GM18867 (cell line): ENCODE measurements at regions not wholly inside any gene's neighbourhood (a gene's known extent, or its start where the extent isn't known, plus 50 kb on each side); places are given as distances from the start of the nearest gene placed in this dataset.
"Not testable (repeated sequence)": the region's sequence is repeated elsewhere in the genome, so short reads cannot be mapped to it uniquely, and the experiment has no call there.

Experiments
- ATAC-seq: cut with Tn5 transposase; IDR thresholded peaks from one replicate; pipeline ENCODE4 v1.9.1; 2021; ENCODE audit warnings: mild to moderate bottlenecking, moderate library complexity; ENCODE audit not compliant: unreplicated experiment

- no peak for ATAC-seq
Measured at GRCh38 chr5:116747881-116748280, 173.3 kb upstream of the SEMA6A start.

GRCh38 chr5:116746668-116747067 lies 172.0 kb upstream of the SEMA6A start:
- ATAC-seq = no peak

GRCh38 chr5:116740771-116741170 lies 166.1 kb upstream of the SEMA6A start:
- no peak for ATAC-seq

- ATAC-seq = no peak
Measured at GRCh38 chr5:116739571-116739970, 164.9 kb upstream of the SEMA6A start.

- no peak for ATAC-seq
Measured at GRCh38 chr5:116738615-116739261, 164.1 kb upstream of the SEMA6A start.

GRCh38 chr5:116738239-116738614 lies 163.6 kb upstream of the SEMA6A start:
- ATAC-seq = no peak

- ATAC-seq = no peak
Measured at GRCh38 chr5:116736671-116737070, 162.0 kb upstream of the SEMA6A start.

GRCh38 chr5:116733991-116734975 lies 159.7 kb upstream of the SEMA6A start:
- no peak for ATAC-seq

- ATAC-seq = no peak
Measured at GRCh38 chr5:116732591-116732990, 158.0 kb upstream of the SEMA6A start.

GRCh38 chr5:116731432-116731831 lies 156.8 kb upstream of the SEMA6A start:
- ATAC-seq = no peak

GRCh38 chr5:116730706-116731105 lies 156.1 kb upstream of the SEMA6A start:
- no peak for ATAC-seq

- ATAC-seq = no peak
Measured at GRCh38 chr5:116730185-116730584, 155.6 kb upstream of the SEMA6A start.

- no peak for ATAC-seq
Measured at GRCh38 chr5:116727248-116727647, 152.6 kb upstream of the SEMA6A start.

GRCh38 chr5:116726180-116726579 lies 151.6 kb upstream of the SEMA6A start:
- ATAC-seq = not testable (repeated sequence)

GRCh38 chr5:116724971-116725370 lies 150.3 kb upstream of the SEMA6A start:
- ATAC-seq = no peak

- no peak for ATAC-seq
Measured at GRCh38 chr5:116722651-116723050, 148.0 kb upstream of the SEMA6A start.

- ATAC-seq = no peak
Measured at GRCh38 chr5:116719106-116719505, 144.5 kb upstream of the SEMA6A start.

GRCh38 chr5:116718317-116718716 lies 143.7 kb upstream of the SEMA6A start:
- no peak for ATAC-seq

GRCh38 chr5:116709082-116709481 lies 134.5 kb upstream of the SEMA6A start:
- ATAC-seq = no peak

GRCh38 chr5:116705121-116705519 lies 130.5 kb upstream of the SEMA6A start:
- not testable (repeated sequence) for ATAC-seq

- no peak for ATAC-seq
Measured at GRCh38 chr5:116703941-116704340, 129.3 kb upstream of the SEMA6A start.

GRCh38 chr5:116703328-116703727 lies 128.7 kb upstream of the SEMA6A start:
- ATAC-seq = no peak
